NB4 (cell line): ENCODE measurements at regions not wholly inside any gene's neighbourhood (a gene's known extent, or its start where the extent isn't known, plus 50 kb on each side); places are given as distances from the start of the nearest gene placed in this dataset.

Experiments
- DNase-seq: peaks from one replicate; pipeline ENCODE4 v3.0.0; 2010; ENCODE audit warnings: low read depth
- H3K4me3 ChIP-seq: one replicate; pipeline ENCODE4 v1.5.1; 2011; ENCODE audit warnings: mild to moderate bottlenecking, low read depth, low read length, moderate library complexity
- CTCF ChIP-seq: IDR thresholded peaks from one replicate; pipeline ENCODE4 v1.5.1; 2012; ENCODE audit warnings: low read depth, low read length
- MAX ChIP-seq: IDR thresholded peaks from 2 replicates; pipeline ENCODE4 v1.6.1; 2011; ENCODE audit warnings: low read depth, low read length
- MYC ChIP-seq: IDR thresholded peaks from 2 replicates; pipeline ENCODE4 v1.6.1; 2011; ENCODE audit warnings: low read depth, low read length
- POLR2A ChIP-seq: IDR thresholded peaks from 2 replicates; pipeline ENCODE4 v1.6.1; 2011; ENCODE audit warnings: mild to moderate bottlenecking; ENCODE audit not compliant: insufficient read length; ENCODE audit errors: extremely low read depth

GRCh38 chr1:172905452-172905851 lies 145.3 kb downstream of the TNFSF18 start:
- TF ChIP-seq POLR2A, result no peak
- no peak for TF ChIP-seq MYC
- TF ChIP-seq MAX, result no peak
- no peak for TF ChIP-seq CTCF
- no peak for DNase-seq

GRCh38 chr1:172906778-172907592 lies 143.8 kb downstream of the TNFSF18 start:
- peak; percentile 41 for DNase-seq
- TF ChIP-seq POLR2A, result no peak
- no peak for TF ChIP-seq CTCF
- TF ChIP-seq MYC, result no peak
- TF ChIP-seq MAX, result no peak
- no peak overlapping the region for H3K4me3 ChIP-seq

More at GRCh38 chr1:172905452-172905851, 145.3 kb downstream of the TNFSF18 start:
- no peak overlapping the region for H3K4me3 ChIP-seq

- TF ChIP-seq MYC, result no peak
- TF ChIP-seq CTCF, result no peak
- TF ChIP-seq POLR2A, result no peak
- TF ChIP-seq MAX, result no peak
- H3K4me3 ChIP-seq, result no peak overlapping the region
- DNase-seq, result no peak
Measured at GRCh38 chr1:172907834-172908326, 142.9 kb downstream of the TNFSF18 start.

- H3K4me3 ChIP-seq, result no peak overlapping the region
- no peak for DNase-seq
Measured at GRCh38 chr1:172909606-172910326, 141.0 kb downstream of the TNFSF18 start.

More at GRCh38 chr1:172909606-172910326, 141.0 kb downstream of the TNFSF18 start:
- TF ChIP-seq MAX (no peak), POLR2A (no peak), MYC (no peak), CTCF (no peak)
